H9 (cell line): ENCODE measurements at regions not wholly inside any gene's neighbourhood (a gene's known extent, or its start where the extent isn't known, plus 50 kb on each side); places are given as distances from the start of the nearest gene placed in this dataset.

Experiments
- DNase-seq: peaks from one replicate; pipeline ENCODE4 v3.0.0-alpha.2; 2017
- H2AFZ ChIP-seq: one replicate; pipeline ENCODE4 v1.6.1; 2013; ENCODE audit warnings: mild to moderate bottlenecking, low read length, control low read depth, moderate library complexity
- H2AK5ac ChIP-seq: 2 replicates; pipeline ENCODE4 v1.6.1; 2013; ENCODE audit warnings: low read length, control low read depth, mixed read lengths; ENCODE audit not compliant: insufficient read length
- H2BK120ac ChIP-seq: one replicate; pipeline ENCODE4 v1.6.1; 2013; ENCODE audit warnings: low read depth, mild to moderate bottlenecking, low read length, control low read depth, inconsistent platforms; ENCODE audit not compliant: poor library complexity, severe bottlenecking
- H2BK12ac ChIP-seq: 2 replicates; pipeline ENCODE4 v1.6.1; 2013; ENCODE audit warnings: low read length, control low read depth, mixed read lengths, low read depth; ENCODE audit not compliant: insufficient read length
- H2BK15ac ChIP-seq: 2 replicates; pipeline ENCODE4 v1.6.1; 2013; ENCODE audit warnings: low read depth, low read length, control low read depth
- H2BK20ac ChIP-seq: one replicate; pipeline ENCODE4 v1.6.1; 2013; ENCODE audit warnings: low read depth, mild to moderate bottlenecking, low read length, control low read depth, inconsistent platforms; ENCODE audit not compliant: poor library complexity, severe bottlenecking
- H2BK5ac ChIP-seq: 2 replicates; pipeline ENCODE4 v1.6.1; 2013; ENCODE audit warnings: low read length, control low read depth, mixed read lengths; ENCODE audit not compliant: insufficient read length
- H3K14ac ChIP-seq: 2 replicates; pipeline ENCODE4 v1.6.1; 2013; ENCODE audit warnings: low read length, control low read depth; ENCODE audit not compliant: insufficient read depth
- H3K18ac ChIP-seq: 2 replicates; pipeline ENCODE4 v1.6.1; 2013; ENCODE audit warnings: low read depth, mild to moderate bottlenecking, mixed read lengths, low read length, control low read depth; ENCODE audit not compliant: insufficient read length
- H3K23ac ChIP-seq: 2 replicates; pipeline ENCODE4 v1.6.1; 2013; ENCODE audit warnings: low read length, control low read depth, mixed read lengths, low read depth; ENCODE audit not compliant: insufficient read length
- H3K23me2 ChIP-seq: 2 replicates; pipeline ENCODE4 v1.6.1; 2013; ENCODE audit warnings: low read depth, mild to moderate bottlenecking, mixed read lengths, low read length, control low read depth; ENCODE audit not compliant: insufficient read length, poor library complexity, severe bottlenecking
- H3K27ac ChIP-seq: 2 replicates; pipeline ENCODE4 v1.5.1; 2013; ENCODE audit warnings: low read length, control low read depth, mixed read lengths, low read depth; ENCODE audit not compliant: insufficient read length
- H3K27me3 ChIP-seq: 2 replicates; pipeline ENCODE4 v1.6.1; 2013; ENCODE audit warnings: low read length, control low read depth, inconsistent platforms; ENCODE audit not compliant: insufficient read depth
- H3K4ac ChIP-seq: 2 replicates; pipeline ENCODE4 v1.6.1; 2013; ENCODE audit warnings: low read depth, mild to moderate bottlenecking, control low read depth, inconsistent platforms, low read length, moderate library complexity
- H3K4me1 ChIP-seq: 2 replicates; pipeline ENCODE4 v1.6.1; 2013; ENCODE audit warnings: low read length, control low read depth, inconsistent platforms; ENCODE audit not compliant: insufficient read depth
- H3K4me2 ChIP-seq: 2 replicates; pipeline ENCODE4 v1.6.1; 2013; ENCODE audit warnings: low read length, control low read depth, mixed read lengths; ENCODE audit not compliant: insufficient read length, insufficient read depth
- H3K56ac ChIP-seq: 2 replicates; pipeline ENCODE4 v1.6.1; 2013; ENCODE audit warnings: low read depth, mild to moderate bottlenecking, mixed read lengths, low read length, control low read depth; ENCODE audit not compliant: insufficient read length
- H3K79me1 ChIP-seq: 2 replicates; pipeline ENCODE4 v1.6.1; 2013; ENCODE audit warnings: low read depth, mild to moderate bottlenecking, moderate library complexity, low read length, control low read depth, inconsistent platforms; ENCODE audit not compliant: insufficient read depth, poor library complexity, severe bottlenecking
- H3K79me2 ChIP-seq: 2 replicates; pipeline ENCODE4 v1.6.1; 2013; ENCODE audit warnings: low read length, control low read depth, inconsistent platforms; ENCODE audit not compliant: insufficient read depth
- H3K9ac ChIP-seq: 2 replicates; pipeline ENCODE4 v1.6.1; 2013; ENCODE audit warnings: low read length, control low read depth, mixed read lengths; ENCODE audit not compliant: insufficient read length; ENCODE audit errors: extremely low read depth
- H3K9me3 ChIP-seq: one replicate; pipeline ENCODE4 v1.6.1; 2013; ENCODE audit warnings: low read depth, low read length, inconsistent platforms; ENCODE audit not compliant: control insufficient read depth
- H3T11ph ChIP-seq: one replicate; pipeline ENCODE4 v1.6.1; 2013; ENCODE audit warnings: mild to moderate bottlenecking, low read length, control low read depth, inconsistent platforms
- H4K20me1 ChIP-seq: one replicate; pipeline ENCODE4 v1.6.1; 2013; ENCODE audit not compliant: control insufficient read depth, insufficient read length, insufficient read depth
- H4K5ac ChIP-seq: 2 replicates; pipeline ENCODE4 v1.6.1; 2013; ENCODE audit warnings: low read depth, mild to moderate bottlenecking, mixed read lengths, low read length, control low read depth; ENCODE audit not compliant: insufficient read length
- H4K8ac ChIP-seq: replicated peaks from 2 replicates; pipeline ENCODE4 v1.6.1; 2013; ENCODE audit warnings: low read length, control low read depth, mixed read lengths, low read depth; ENCODE audit not compliant: insufficient read length
- H4K91ac ChIP-seq: 2 replicates; pipeline ENCODE4 v1.6.1; 2013; ENCODE audit warnings: low read depth, mild to moderate bottlenecking, moderate library complexity, mixed read lengths, low read length, control low read depth; ENCODE audit not compliant: insufficient read length
- H3K27ac Mint-ChIP-seq, 3 experiments: 2 replicates in 2 of 3; 3 replicates in 1 of 3; pipeline ENCODE4 v1.8.0; 2020 to 2021; ENCODE audit warnings: mixed read lengths in 3 of 3, mild to moderate bottlenecking in 1 of 3, moderate library complexity in 1 of 3
- H3K27me3 Mint-ChIP-seq: 2 replicates; pipeline ENCODE4 v1.8.0; 2021; ENCODE audit warnings: low read depth, mild to moderate bottlenecking, moderate library complexity, mixed read lengths
- H3K36me3 Mint-ChIP-seq, 3 experiments: 2 replicates in 2 of 3; 3 replicates in 1 of 3; pipeline ENCODE4 v1.8.0; 2020 to 2021; ENCODE audit warnings: low read depth in 3 of 3, mixed read lengths in 3 of 3; ENCODE audit not compliant: insufficient read depth in 1 of 3
- H3K4me1 Mint-ChIP-seq, 2 experiments: 2 replicates each; pipeline ENCODE4 v1.8.0; 2020; ENCODE audit warnings: mixed read lengths in 2 of 2
- H3K4me3 Mint-ChIP-seq, 2 experiments: 2 replicates in 1 of 2; 3 replicates in 1 of 2; pipeline ENCODE4 v1.8.0; 2020 to 2021; ENCODE audit warnings: mild to moderate bottlenecking in 2 of 2, mixed read lengths in 2 of 2, moderate library complexity in 1 of 2
- H3K9me3 Mint-ChIP-seq, 2 experiments: 2 replicates in 1 of 2; 3 replicates in 1 of 2; pipeline ENCODE4 v1.8.0; 2020; ENCODE audit warnings: mild to moderate bottlenecking in 2 of 2, mixed read lengths in 2 of 2, moderate library complexity in 1 of 2
- WGBS: extraction: QIAGEN DNeasy Blood & Tissue Kit; methylation state at CpG from one replicate; pipeline ENCODE4 v1.1.7; 2013; ENCODE audit warnings: missing lambda C conversion rate, low lambda C conversion rate, mixed read lengths; ENCODE audit not compliant: insufficient read length; ENCODE audit errors: extremely low coverage; 5-methylcytosine and 5-hydroxymethylcytosine counted together
- TF ChIP-seq, protein P1 (sequence below): fragments of 200-600 bp; sonication (generic); conservative IDR thresholded peaks from 3 replicates; pipeline ENCODE4 v1.8.0; 2021; ENCODE audit warnings: antibody characterized with exemption, mild to moderate bottlenecking

GRCh38 chr20:20820785-20821483 lies 108.5 kb upstream of the RALGAPA2 start:
- Mint-ChIP-seq H3K36me3 (no peaks in the 10 kb centered on the region), H3K4me1 (peaks cover 57 to 60% of the 10 kb centered on the region in 2 experiments), H3K9me3 (no peaks in the 10 kb centered on the region; a peak in 2 of 5 replicates), H3K4me3 (no peak overlapping the region), H3K27ac (peak overlapping the region in 1 of 3 experiments; percentile 72; a peak in 2 of 7 replicates), H3K27me3 (peaks cover 9% of the 10 kb centered on the region)
- Histone ChIP-seq H2BK15ac (no peak overlapping the region), H3T11ph (no peak overlapping the region), H4K5ac (no peak overlapping the region), H3K27me3 (no peaks in the 10 kb centered on the region), H3K23ac (no peak overlapping the region), H2BK20ac (no peak overlapping the region), H3K9ac (no peak overlapping the region), H3K14ac (no peak overlapping the region), H2BK12ac (no peak overlapping the region), H4K91ac (no peak overlapping the region), H3K27ac (no peak overlapping the region), H3K79me2 (no peaks in the 10 kb centered on the region), H4K8ac (no peak overlapping the region), H2BK5ac (no peak overlapping the region), H3K4me1 (peaks cover 13% of the 10 kb centered on the region; the same call in 1 of the 2 replicates), H2AK5ac (no peak overlapping the region), H2AFZ (no peak overlapping the region), H2BK120ac (no peak overlapping the region), H3K4ac (no peak overlapping the region), H4K20me1 (no peaks in the 10 kb centered on the region), H3K56ac (no peak overlapping the region), H3K9me3 (no peaks in the 10 kb centered on the region), H3K4me2 (no peak overlapping the region), H3K23me2 (no peaks in the 10 kb centered on the region), H3K79me1 (no peaks in the 10 kb centered on the region), H3K18ac (no peak overlapping the region)
- TF ChIP-seq, protein P1, sequence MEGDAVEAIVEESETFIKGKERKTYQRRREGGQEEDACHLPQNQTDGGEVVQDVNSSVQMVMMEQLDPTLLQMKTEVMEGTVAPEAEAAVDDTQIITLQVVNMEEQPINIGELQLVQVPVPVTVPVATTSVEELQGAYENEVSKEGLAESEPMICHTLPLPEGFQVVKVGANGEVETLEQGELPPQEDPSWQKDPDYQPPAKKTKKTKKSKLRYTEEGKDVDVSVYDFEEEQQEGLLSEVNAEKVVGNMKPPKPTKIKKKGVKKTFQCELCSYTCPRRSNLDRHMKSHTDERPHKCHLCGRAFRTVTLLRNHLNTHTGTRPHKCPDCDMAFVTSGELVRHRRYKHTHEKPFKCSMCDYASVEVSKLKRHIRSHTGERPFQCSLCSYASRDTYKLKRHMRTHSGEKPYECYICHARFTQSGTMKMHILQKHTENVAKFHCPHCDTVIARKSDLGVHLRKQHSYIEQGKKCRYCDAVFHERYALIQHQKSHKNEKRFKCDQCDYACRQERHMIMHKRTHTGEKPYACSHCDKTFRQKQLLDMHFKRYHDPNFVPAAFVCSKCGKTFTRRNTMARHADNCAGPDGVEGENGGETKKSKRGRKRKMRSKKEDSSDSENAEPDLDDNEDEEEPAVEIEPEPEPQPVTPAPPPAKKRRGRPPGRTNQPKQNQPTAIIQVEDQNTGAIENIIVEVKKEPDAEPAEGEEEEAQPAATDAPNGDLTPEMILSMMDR, result no peak
- DNase-seq, result no peak
- WGBS, result no CpG with 5 or more reads among the region's 9 CpGs
